HG03196 (cell line): ENCODE measurements at regions not wholly inside any gene's neighbourhood (a gene's known extent, or its start where the extent isn't known, plus 50 kb on each side); places are given as distances from the start of the nearest gene placed in this dataset.

Source experiments
- ATAC-seq: cut with Tn5 transposase; IDR thresholded peaks from one replicate; pipeline ENCODE4 v1.9.1; 2021; ENCODE audit not compliant: unreplicated experiment

DNA sequence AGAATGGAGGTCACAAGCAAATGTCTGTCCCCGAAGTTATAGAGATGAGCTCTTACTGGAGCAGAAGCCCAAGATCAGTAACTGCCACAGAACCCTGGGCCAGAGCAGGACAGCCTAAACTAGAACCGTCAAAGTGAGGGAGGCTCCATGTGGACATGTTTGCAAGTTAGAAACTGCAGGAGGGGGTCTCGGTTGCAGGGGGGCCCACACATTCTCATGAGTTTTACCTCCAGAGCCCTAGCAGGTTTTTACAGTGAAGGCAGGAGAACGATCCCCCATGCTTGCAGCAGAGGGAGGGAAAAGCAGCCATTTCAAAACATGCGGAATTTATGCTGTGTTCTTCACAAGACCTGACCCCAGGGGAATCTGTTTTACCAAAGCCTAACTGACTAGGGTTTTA lies 133.5 kb upstream of the B3GAT1 start:
- no peak for ATAC-seq

DNA sequence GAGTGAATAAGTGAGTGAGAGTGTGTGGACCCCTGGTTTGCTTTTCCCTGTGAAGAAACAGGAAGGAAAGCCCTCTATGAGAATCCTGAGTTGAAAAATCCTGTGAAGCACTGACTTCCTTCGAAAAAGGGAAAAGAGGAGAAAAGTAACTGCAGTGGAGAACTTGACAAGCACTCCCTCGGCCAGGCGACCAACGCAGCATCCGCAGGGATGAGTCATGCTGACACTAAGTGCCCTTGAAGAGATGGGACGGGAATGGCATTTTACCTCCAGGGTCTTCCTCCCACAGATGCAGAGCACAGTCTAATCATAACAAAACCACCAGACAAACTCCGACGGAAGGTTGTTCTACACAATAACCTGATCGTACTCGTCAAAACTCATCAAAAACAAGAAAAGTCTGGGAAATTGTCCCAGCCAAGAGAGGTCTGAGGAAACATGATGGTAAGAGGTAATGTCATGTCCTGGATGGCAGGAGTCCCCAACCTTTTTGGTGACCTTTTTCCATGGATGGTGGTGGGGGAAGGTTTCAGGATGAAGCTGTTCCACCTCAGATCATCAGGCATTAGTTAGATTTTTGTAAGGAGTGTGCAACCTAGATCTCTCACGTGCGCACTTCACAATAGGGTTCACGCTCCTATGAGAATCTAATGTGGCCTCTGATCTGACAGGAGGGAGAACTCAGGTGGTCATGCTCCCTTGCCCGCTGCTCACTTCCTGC lies 132.2 kb upstream of the B3GAT1 start:
- ATAC-seq, result no peak

DNA sequence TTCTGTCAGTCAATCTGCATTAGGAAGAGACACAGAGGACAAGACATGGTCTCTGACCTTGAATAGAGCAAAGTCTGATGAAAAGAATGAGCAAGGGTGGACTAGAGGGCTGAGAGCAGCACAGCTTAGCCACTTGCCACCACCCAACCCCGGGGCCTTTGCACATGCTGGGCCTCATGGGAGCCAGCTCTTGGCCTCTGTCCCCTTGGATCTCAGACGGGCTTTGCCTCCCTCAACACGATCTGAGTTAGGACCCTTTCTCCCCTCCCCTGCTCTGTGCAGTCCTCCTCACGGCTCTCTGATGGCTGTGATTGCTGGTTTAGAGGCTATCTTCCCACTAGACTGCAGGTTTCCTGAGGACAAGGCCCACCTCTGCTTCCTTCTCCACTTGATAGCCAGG lies 131.6 kb upstream of the B3GAT1 start:
- no peak for ATAC-seq

DNA sequence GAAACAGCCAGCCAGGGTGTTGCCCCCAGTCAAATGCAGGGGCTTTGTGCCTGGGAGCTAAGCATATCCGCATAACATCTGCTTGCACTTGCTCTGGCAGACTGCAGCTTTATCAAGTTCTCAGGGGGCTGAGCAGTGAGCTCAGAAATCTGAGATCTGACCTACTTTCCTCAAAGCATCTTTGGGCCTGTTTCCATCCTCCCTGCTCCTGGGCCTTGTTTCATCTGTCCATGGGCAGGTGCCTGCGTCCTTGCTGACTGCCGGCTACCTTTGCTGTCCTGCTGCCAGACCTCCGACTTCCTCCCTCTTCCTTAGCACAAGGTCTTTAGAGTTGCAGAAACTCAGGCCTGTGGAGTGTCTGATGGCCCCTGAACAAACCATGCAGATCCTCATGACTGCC lies 131.2 kb upstream of the B3GAT1 start:
- ATAC-seq, result no peak

DNA sequence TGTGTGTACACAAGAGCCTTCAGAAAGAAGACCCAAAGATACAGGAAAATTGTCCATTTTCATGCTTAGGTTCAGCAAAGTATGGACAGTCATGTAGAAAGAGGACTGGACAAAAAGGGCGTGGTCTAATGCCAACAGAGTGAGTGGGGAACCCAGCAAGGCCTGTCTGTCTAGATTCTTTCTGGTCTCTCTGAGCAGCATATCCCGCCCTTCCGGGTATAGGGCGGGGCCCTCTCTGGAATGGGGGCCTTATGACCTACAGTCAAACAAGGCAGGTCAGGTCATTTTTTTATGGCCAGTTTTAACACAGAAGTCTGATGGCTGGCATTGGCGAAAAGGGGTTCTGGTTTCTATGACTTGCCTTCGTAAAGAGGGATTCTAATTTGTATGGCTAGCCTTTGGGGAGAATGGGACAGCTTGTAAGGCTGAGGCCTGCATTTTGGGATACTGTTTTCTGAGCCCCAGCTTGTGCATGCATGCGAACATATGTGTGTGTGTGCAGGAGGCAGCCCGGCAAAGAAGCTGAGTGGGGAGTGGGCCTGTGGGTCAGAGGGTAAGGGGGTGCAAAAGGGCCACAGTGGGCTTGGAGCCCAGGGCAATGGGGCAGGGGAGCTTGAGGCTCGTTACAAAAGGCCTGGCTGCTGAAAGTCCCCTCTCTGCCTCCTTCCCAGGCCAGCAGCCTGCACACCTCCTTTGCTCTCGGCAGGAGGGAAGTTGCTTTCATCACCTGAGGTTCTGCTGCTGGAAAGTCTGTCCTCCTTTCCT lies 130.5 kb upstream of the B3GAT1 start:
- ATAC-seq, result no peak

DNA sequence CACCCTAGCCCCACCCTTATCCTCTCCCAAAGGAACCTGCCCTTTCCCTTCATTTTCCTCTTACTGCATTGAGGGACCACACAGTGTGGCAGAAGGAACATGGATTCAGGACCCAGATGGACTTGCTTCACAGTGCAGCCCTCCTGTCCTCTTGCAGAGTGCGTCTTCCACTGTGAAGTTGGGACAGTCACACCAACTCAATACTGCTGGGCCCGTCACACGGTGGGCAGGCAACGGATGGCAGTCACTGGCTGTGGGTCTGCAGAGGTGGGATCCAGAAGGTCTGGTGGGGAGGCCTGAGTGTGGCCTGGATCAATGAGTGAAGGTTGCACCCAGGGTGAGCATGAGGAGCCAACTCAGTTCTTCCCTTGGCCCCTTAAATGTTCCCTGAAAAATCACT lies 129.9 kb upstream of the B3GAT1 start:
- no peak for ATAC-seq

DNA sequence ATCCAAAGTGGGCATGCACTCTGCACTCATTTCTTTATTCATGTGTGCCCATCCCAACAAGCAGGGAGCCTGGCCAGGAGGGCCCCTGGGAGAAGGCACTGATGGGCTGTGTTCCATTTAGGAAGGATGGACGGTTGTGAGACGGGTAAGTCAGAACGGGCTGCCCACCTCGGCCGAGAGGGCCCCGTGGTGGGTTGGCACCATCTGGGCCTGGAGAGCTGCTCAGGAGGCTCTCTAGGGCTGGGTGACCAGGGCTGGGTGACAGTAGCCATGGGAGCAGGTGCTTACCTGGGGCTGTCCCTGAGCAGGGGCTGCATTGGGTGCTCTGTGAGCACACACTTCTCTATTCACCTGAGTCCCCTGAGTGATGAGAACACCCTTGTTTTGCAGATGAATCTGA lies 129.3 kb upstream of the B3GAT1 start:
- ATAC-seq, result no peak

DNA sequence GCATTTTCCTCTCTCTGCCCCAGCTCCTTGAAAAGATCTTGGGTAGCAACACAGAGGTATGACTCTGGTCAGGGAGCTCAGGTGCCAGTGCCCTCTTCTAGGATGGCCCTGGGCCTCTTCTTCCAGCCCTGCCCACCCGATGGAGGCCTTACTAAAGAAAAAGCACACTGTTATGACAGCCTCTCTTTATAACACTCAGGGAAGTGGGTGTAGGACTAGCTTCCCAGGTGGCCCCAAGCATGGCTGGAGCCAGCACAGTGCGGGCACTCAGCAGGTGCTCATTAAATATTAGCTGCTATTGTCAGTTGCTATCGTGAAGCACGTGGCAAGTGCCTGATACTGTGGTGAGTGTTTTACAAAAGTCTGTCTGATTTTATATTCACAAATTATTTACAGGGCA lies 127.2 kb upstream of the B3GAT1 start:
- ATAC-seq, result no peak

DNA sequence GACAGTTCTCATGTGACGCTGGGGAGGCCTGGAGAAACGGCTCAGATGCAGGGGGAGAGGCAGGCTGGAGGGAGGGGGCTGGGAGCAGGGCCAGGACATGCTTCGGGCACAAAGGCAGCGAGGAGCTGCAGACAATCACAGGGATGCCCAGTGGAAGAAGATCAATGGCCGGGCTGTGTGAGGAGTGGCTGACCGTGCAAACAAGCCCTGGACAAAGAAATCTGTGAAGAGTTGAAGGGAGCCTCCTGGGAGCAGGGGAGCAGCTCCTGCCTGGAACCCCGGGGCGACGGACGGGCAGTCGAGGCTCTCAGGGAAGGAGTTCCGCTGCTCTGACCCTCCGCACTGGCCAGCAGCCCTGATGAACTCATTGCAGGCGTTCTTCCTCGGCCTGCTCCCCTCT lies 126.7 kb upstream of the B3GAT1 start:
- ATAC-seq, result no peak

DNA sequence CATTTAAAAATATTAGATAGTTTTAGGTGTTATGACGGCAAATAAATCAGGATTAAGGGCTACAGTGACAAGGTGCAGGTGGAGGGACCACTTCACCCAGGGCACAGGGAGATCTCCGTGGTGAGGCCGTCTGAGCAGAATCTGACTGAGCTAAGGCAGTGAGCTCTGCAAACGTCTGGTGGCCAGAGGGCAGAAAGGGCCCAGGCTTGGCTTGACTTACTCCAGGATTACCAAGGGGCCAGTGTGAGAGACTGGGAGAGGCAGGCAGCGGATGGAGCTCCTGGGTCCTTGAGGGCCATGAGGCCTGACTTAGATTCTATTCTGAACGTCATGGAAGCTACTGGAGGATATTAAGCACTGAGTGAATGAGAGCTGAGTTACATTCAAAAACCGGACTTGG lies 125.9 kb upstream of the B3GAT1 start:
- ATAC-seq, result no peak

DNA sequence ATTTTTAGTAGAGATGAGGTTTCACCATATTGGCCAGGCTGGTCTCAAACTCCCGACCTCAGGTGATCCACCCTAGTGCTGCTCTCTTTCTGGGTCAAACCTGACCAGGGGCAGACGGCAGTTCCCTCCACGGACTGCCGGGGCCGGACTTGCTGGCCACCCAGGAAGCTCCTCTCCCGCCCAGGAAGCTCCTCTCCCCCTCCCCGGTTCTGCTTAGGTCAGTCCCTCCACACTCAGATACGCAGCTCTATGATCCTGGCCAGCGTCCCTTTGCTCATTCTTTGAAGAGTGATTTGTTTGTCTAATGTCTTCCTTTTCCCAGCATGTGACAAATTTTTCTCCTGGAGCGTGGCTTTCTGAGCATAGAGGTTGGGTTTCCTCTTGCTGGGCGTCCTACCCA lies 125.3 kb upstream of the B3GAT1 start:
- no peak for ATAC-seq

DNA sequence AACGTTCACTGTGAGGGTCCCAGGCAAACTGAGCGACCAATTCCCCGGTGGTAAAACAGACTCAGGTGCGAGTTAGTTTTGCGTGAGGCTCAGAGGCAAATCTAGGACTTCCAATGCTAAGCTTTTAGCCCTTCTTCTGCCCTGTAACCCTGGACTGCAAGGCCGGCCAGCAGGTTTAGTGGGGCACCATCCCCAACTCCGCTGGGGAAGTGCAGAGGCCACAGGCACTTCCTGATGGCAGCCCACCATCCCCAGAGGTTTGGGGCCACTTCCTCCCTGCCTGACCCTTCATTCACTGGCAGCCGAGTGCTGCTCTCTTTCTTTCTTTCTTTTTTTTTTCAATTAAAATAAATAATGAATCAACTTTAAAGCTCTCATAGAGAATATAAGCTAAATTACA lies 124.6 kb upstream of the B3GAT1 start:
- ATAC-seq, result no peak

DNA sequence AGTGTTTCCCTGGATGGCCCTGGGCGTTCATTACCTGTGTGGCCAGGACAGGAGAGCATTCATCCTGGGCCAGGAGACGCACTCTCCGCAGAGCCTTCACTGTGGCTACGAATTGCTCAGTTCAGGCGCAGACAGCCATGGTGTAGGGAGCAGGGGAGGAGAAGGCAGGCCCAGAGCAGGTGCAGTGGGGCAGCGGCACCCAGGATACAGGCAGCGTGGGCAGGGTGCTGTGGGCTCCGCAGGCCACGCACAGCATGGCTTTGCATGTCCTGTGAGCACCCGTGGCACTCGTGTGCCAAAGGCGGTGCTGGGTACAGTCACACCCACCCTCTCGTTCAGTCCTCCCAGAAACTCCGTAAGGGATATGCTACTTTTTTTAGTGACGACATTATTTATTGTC lies 124.2 kb upstream of the B3GAT1 start:
- no peak for ATAC-seq

DNA sequence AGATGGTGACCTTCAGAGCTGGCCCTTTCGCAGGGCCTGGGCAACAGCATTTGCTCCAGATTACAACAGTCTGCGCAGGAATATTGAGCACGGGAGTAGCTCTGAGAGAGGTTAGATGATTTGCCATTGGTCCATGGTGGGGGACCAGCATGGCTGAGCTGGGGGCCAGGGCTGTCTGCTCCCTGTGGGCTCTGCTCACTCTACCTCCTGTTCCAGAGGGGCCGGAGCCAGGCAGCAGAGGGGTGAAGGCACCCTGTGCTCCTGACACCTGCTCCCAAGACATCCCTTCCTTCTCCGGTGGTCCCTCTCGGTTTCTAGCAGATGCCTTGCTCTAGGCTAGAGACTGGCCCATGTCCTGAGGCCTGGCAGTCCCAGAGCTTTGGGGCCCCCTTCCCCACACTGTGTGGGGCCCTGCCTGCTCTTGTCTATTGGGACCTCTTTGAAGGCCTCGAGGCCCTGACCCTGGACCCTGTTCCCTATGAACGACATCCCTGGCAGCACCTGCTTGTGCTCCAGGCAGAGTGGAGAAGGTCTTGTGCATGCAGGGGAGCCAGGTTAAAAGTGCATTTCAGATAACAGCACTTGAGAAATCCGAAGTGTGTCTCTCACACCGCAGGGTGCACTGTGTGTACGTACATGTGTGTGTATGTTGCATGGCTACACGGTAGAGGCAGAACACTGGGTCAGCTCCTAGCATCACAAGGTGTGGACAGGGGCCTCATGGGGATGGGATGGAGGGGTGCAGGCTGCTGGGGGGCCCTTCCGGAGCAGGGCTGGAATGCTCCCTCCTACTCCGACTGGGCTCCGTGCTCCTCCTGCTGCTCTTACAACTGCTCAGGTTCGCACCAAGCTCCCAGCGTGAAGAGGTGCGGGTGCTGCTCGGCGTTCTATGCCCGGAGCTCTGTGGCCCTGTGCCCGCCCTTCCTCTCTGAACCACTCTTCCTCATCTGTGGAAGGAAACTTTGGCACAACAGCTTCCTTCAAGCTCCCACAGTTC lies 123.3 kb upstream of the B3GAT1 start:
- ATAC-seq, result no peak

DNA sequence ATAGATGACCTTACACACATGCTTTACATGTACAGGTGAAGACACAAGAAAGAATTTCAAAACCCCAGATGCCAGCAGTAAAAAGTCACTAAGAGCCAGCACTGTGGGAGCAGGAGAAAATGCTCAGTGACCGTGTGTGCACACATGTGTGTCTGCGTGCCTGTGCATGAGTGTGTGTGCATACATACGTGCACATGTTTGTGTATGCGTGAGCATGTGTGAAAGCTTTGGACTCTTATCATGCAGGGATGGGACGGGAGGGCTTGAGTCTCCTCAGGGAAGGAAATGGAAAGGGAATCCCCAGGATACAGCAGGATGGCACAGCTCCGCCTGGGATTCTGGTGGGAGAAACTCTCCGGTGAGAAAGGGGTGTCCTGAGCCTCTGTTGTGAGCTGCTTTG lies 121.5 kb upstream of the B3GAT1 start:
- no peak for ATAC-seq

DNA sequence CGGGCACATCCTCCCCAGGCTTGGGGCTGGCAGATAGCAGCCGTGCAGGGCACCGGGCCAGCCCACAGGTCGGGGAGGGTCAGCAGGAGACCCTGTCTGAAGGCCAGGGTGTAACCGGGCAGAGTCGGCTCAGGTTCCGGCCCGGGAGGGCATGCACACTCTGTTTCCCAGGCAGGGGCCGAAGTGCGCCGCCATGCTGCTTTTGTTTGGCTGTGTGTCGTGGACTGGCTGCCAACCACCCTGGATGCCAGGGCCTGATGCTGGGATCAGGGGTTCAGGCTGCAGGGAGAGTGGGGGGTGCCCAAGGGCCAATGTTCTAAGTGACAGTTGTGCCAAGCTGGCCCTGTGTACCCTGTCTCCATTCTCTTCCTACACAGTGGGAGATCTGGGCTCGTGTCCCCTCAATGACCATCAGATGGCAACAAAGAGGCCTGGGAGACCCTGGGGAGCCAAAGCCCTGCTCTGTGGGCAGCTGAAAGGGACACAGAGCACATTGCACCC lies 120.9 kb upstream of the B3GAT1 start:
- ATAC-seq, result no peak

DNA sequence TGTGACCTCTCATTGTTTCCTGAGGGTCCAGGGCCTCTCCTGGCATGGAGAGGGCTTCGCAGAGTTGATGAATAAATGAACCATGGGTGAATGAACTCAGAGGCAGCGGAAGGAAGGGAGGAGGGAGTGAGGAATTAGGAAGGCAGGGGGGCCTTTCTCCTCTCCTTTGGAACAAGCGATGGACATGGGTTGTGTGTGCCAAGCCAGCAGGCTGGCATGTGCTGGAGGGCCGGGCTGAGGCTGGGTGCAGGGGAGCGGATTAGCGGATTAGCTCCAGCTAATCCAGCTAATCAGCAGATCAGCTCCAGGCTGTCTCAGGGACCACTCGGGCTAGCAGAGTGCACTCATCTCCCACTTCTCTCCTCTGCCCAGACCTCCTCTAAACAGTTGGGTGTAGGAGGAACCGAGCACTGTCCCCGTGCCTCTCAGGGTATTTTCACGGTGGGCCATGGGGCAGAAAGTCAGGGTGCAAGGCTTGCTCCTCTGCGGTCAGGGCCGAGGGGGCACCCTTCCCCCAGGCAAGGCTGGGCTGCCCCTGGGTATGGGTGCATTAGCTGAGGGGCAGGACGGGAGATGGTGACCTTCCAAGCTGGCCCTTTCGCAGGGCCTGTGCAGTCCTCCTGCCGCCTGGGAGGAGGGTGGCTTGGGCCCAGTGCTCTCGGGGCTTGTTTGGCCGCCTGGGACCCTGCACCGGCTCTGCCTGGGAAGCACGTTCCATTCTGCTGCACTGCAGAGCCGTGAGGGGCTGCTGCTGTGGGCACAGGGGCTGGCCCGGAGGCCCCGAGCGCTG lies 120.3 kb upstream of the B3GAT1 start:
- ATAC-seq, result no peak

DNA sequence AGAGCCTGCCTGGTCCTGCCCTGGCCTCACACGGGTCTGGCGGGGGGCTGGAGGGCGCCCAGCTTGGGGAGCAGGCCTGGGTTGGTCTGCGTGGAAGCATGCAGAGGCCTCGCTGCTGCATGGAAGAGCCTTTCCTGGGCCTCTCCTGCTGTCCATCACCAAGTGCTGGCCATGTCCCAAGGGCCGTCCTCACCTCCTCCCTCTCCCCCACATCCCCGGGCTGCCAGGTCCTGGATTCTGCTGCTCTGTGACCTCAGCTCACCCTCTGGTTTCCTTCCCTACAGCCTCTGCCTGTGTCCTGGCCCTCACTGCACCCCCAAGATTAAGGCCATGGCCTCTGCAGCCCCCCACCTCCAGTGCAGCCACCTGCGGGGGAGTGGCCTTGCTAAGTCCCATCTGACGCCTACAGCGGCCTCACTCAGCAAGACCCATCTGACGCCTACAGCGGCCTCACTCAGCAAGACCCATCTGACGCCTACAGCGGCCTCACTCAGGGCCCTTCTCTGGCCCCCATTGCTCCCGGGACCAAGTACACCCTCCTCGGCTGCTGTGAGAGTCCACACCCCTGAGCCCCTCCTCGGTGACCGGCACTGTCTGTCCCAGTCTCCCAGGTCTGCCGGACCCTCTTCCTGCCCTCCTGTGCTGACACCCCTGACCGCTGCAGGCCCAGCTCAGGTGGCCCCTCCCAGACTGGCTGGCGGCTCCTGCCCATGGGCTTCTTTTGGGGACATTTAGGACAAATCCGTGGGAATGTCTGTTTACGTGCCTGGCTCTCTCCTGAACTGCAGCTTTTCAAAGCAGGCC lies 119.5 kb upstream of the B3GAT1 start:
- no peak for ATAC-seq

DNA sequence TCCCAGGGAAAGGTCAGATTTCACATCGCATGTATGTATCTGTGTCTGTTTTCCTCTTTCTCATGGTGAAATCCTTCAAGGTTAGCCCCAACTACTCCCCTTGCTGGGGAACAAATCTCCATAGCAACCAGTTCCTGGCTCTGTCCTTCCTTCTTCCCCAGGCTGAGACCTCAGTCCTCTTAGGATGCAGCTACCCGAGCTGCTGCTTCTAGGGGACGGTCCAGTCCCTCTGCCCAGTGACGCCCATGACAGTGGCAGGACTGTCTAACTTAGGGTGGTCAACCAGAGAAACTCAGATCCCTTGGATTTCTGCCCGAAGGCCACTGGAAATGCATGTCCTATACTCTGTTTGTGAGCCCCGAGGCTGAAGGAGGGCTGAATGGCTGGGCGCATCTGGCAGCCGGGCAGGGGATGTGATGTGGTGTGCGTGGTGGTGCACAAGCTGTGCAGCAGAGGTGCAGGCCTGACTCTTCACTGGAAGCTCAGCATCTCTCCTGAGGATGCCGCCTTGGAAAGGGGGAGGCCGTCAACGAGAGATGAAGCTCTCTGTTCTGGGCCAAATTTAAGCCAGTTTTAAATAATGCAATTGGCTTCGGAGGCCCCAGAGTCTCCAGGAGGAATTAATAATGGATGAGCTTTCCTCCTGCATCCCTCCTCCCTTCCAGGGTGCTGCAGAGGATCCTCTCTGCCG lies 118.7 kb upstream of the B3GAT1 start:
- no peak for ATAC-seq
